Peyer's patch (tissue), 4 donors: ENCODE measurements at regions not wholly inside any gene's neighbourhood (a gene's known extent, or its start where the extent isn't known, plus 50 kb on each side); places are given as distances from the start of the nearest gene placed in this dataset.
A peak's percentile ranks its signal among the peaks of the same experiment; 100 is the strongest.

Experiments
- DNase-seq, 3 donors: peaks; one replicate each; pipeline ENCODE4 v3.0.0-alpha.2; 2017 to 2019
- H3K27ac ChIP-seq, 4 donors: fragments of 200-600 bp; sonication (generic); one replicate each; pipeline ENCODE4 v1.5.1; 2016 to 2019
- H3K27me3 ChIP-seq, 2 donors: fragments of 200-600 bp; sonication (generic); one replicate each; pipeline ENCODE4 v1.5.1; 2019
- H3K36me3 ChIP-seq, 3 donors: fragments of 200-600 bp; sonication (generic); one replicate each; pipeline ENCODE4 v1.5.1; 2016 to 2019
- H3K4me1 ChIP-seq, 4 donors: fragments of 200-600 bp; sonication (generic); one replicate each; pipeline ENCODE4 v1.5.1; 2016 to 2019
- H3K4me3 ChIP-seq, 4 donors: fragments of 200-600 bp; sonication (generic); 1 replicate in 3 of 4; 2 replicates in 1 of 4; pipeline ENCODE4 v1.5.1; 2016 to 2019; ENCODE audit warnings: mild to moderate bottlenecking in 1 of 4
- H3K9me3 ChIP-seq, 4 donors: fragments of 200-600 bp; sonication (generic); one replicate each; pipeline ENCODE4 v1.5.1; 2016 to 2019; ENCODE audit warnings: mild to moderate bottlenecking in 1 of 4
- POLR2A ChIP-seq, 2 donors: fragments of 450-650 bp; IDR thresholded peaks; one replicate each; pipeline ENCODE4 v1.5.1; 2017; ENCODE audit warnings: antibody characterized with exemption in 2 of 2, mild to moderate bottlenecking in 2 of 2, moderate library complexity in 2 of 2
- TF ChIP-seq, protein P1 (sequence below), 6 experiments: fragments of 450-650 bp in 4 of 6; fragments of 200-600 bp in 2 of 6; sonication (generic) in 1 of 6; IDR thresholded peaks; one replicate each; pipeline ENCODE4 v1.5.1; 2017 to 2019; ENCODE audit warnings: antibody characterized with exemption in 6 of 6, mild to moderate bottlenecking in 3 of 6, moderate library complexity in 1 of 6

DNA sequence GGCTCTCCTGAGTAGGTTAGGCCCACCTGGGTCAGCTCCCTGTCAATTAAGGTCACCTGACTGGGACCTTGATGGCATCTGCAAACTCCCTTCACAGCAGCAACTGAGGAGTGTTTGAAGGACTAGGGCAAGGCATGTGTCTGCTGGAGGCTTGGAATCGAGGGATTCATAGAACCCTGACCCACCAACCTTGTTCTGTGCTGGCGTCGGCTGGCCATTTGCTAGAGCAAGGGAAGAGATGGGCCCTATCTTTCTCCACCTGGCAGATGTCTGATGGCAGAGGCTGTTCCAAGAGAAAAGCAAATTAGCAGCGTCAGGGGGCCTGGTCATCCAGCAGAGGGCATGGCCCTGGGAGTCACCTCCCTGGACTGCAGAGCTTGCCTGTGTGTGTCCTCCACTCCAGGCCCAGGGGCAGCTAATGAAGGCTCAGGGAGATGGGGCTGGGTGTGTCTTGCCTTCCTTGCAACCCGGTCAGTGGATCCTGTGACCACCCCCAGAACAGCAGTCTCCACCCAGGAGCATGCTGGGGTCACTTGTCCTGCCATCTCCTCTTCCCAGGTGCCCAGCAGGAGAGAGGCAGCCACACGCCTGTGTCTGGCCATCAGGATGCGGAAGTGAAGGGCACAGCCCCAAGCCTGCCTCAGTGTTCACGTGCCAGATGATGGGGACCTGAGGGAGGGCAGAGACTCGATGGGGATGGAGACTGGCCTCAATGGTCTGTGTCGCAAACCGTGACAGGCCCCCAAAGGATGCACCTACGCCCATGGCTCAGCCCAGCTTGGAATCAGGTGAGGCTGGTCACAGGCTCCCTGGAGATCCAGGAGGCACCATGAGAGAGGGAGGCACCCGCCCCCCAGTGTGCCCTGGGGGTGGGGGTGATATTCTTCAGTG lies 53.9 kb downstream of the BARX1 start:
- Histone ChIP-seq H3K4me1 (no peaks in the 10 kb centered on the region), H3K27me3 (no peaks in the 10 kb centered on the region), H3K36me3 (no peaks in the 10 kb centered on the region), H3K4me3 (no peak overlapping the region), H3K27ac (no peak overlapping the region), H3K9me3 (no peaks in the 10 kb centered on the region)
- peak; percentile 9 to 38 (median 36) for DNase-seq
- TF ChIP-seq, protein P1, sequence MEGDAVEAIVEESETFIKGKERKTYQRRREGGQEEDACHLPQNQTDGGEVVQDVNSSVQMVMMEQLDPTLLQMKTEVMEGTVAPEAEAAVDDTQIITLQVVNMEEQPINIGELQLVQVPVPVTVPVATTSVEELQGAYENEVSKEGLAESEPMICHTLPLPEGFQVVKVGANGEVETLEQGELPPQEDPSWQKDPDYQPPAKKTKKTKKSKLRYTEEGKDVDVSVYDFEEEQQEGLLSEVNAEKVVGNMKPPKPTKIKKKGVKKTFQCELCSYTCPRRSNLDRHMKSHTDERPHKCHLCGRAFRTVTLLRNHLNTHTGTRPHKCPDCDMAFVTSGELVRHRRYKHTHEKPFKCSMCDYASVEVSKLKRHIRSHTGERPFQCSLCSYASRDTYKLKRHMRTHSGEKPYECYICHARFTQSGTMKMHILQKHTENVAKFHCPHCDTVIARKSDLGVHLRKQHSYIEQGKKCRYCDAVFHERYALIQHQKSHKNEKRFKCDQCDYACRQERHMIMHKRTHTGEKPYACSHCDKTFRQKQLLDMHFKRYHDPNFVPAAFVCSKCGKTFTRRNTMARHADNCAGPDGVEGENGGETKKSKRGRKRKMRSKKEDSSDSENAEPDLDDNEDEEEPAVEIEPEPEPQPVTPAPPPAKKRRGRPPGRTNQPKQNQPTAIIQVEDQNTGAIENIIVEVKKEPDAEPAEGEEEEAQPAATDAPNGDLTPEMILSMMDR (IDR thresholded peaks at IDR 0.05): no peak
- TF ChIP-seq POLR2A (IDR thresholded peaks at IDR 0.05): no peak

DNA sequence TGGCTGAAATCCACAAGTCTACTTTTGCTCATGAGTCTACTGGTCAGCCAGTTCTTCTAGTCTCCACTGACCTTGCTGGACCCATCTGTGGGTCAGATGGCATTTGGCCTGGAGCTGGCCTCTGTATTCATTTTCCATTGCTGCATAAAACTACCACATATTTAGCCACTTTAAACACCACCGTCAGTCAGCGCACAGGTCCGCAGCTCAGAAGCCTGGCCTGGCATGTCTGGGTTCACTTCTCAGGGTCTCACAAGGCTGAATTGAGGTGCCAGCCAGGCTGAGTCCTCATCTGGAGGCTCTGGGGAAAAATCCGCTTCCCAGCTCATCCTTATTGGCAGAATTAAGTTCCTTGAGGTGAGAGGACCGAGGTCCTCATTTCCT lies 54.7 kb downstream of the BARX1 start:
- TF ChIP-seq, protein P1 (IDR thresholded peaks at IDR 0.05): no peak
- no peak for TF ChIP-seq POLR2A (IDR thresholded peaks at IDR 0.05)
- H3K9me3 ChIP-seq: no peaks in the 10 kb centered on the region
- peak in 2 of 3 donors; percentile 29 to 31 for DNase-seq

DNA sequence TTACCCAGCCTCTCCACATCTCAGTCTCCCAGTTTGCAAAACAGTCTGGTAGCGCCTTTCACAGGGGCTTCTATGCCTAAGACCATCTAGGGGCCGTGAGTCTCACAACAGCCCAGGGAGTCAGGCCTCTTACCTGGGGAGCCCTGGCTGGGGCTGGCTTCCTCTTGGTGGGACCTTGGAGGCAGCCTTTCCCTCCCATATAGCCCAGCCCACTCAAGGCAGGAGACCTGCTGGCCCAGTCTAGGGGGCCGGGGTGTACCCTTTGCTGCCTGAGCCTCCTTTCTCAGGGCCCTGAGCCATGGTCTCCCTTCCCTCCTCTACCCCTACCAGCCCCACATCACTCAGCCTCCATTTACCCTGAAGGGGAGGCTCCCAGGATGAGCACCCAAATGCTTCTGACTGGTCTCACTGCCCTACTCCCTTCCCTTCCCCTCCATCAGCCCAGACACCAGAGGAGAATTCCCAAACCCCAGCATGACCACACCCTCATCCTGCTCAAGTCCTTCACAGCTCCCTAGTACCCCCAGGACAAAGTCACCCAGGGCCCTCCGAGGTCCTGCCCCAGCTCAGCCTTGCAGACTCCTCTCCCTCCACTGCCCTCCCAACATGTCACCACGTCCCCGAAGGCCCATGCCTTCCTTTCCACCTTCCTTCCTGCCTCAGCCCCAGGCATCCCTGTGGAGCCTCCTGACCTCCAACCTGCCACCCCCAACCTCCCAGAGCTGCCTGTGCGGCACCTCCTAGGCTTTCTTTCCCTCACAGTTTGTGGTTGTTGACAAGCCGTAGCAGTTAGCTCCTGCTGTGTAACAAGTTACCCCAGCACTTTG lies 55.3 kb downstream of the BARX1 start:
- H3K27me3 ChIP-seq: no peaks in the 10 kb centered on the region
- TF ChIP-seq POLR2A (IDR thresholded peaks at IDR 0.05): no peak
- TF ChIP-seq, protein P1 (IDR thresholded peaks at IDR 0.05): no peak
- no peak overlapping the region for H3K27ac ChIP-seq
- H3K4me3 ChIP-seq: no peak overlapping the region
- DNase-seq: peak in 2 of 3 donors; percentile 35 to 43
- no peaks in the 10 kb centered on the region for H3K4me1 ChIP-seq
- H3K36me3 ChIP-seq: no peaks in the 10 kb centered on the region
- H3K9me3 ChIP-seq: no peaks in the 10 kb centered on the region

More for the DNA sequence above, 54.7 kb downstream of the BARX1 start:
- Histone ChIP-seq H3K27me3 (no peaks in the 10 kb centered on the region), H3K4me1 (no peaks in the 10 kb centered on the region), H3K36me3 (no peaks in the 10 kb centered on the region), H3K4me3 (no peak overlapping the region), H3K27ac (no peak overlapping the region)

DNA sequence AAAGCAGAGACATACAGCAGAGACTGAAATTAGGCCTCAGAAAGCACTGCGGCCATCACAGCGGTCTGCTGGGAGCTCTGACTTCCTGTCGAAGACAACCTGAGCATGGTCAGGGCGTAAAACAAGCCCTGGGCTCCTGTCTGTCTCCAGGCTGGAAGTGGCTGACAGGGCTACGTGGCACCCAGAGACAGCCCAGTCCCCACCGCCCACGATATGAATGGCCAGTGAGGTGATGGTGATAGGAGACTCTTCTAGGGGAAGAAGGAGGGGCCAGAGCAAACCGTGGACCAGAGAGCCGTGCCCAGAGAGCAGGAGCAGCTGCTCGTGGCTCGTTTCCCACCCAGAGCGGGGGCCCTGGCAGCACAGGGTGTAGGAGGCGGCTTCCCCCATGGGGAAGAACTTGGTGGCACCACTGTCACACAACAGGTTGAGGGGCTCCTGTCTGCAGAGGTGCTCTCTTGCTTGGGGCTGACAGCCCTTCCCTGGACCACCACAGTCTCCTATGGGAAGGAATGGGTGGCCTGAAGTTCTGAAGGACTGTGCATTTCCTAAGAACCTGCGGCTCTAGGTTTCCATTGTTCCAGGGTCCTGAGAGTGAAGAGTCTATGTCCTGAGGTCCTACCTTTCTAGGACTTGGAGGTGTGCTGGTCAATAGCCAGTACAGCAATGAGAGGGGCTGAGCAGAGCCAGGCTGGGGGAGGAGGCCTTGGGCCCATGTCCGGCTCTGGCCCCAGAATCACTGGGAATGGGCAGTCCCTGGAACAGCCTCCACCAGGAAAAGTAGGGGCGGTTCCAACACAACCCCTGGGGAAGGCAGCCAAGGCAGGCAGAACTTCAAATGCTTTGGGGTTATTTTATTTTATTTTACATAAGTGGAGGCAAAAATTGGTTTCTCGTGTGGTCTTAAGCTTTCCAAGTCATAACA lies 56.4 kb downstream of the BARX1 start:
- Histone ChIP-seq H3K36me3 (no peaks in the 10 kb centered on the region), H3K4me3 (no peak overlapping the region), H3K9me3 (no peaks in the 10 kb centered on the region), H3K4me1 (no peaks in the 10 kb centered on the region), H3K27ac (no peak overlapping the region), H3K27me3 (no peaks in the 10 kb centered on the region)
- DNase-seq: peak in 2 of 3 donors; percentile 24 to 26
- TF ChIP-seq, protein P1 (IDR thresholded peaks at IDR 0.05): no peak
- no peak for TF ChIP-seq POLR2A (IDR thresholded peaks at IDR 0.05)

DNA sequence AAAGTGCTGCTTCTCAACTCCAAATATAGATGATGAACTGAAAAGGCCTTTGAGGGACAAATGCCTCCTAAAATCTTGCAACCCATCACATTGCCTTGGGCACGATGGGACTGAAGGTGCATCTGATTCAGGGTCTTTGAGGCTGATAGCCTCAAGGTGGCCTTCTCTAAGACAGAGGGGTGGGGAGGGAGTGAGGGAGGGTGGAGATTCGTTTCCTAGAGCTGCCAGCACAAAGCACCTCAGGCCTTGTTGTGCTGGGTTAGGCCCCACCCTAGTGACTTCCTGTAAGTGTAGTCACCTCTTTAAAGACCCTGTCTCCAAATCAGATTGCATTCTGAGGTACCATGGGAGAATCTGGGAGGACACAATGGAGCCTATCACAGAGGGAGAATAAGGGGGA lies 57.1 kb downstream of the BARX1 start:
- TF ChIP-seq, protein P1 (IDR thresholded peaks at IDR 0.05): no peak
- TF ChIP-seq POLR2A (IDR thresholded peaks at IDR 0.05): no peak
- H3K36me3 ChIP-seq: no peaks in the 10 kb centered on the region
- peak in 1 of 3 donors; percentile 14 for DNase-seq
- H3K4me3 ChIP-seq: no peak overlapping the region
- no peak overlapping the region for H3K27ac ChIP-seq
- no peaks in the 10 kb centered on the region for H3K4me1 ChIP-seq
- no peaks in the 10 kb centered on the region for H3K9me3 ChIP-seq
- no peaks in the 10 kb centered on the region for H3K27me3 ChIP-seq
